NOMO-1 (cell line): ENCODE measurements at regions not wholly inside any gene's neighbourhood (a gene's known extent, or its start where the extent isn't known, plus 50 kb on each side); places are given as distances from the start of the nearest gene placed in this dataset.

Source experiments
- DNase-seq, 2 experiments: peaks; one replicate each; lab custom pipeline; 2025; ENCODE audit not compliant: unreplicated experiment in 2 of 2; lab: John Stamatoyannopoulos, UW

DNA sequence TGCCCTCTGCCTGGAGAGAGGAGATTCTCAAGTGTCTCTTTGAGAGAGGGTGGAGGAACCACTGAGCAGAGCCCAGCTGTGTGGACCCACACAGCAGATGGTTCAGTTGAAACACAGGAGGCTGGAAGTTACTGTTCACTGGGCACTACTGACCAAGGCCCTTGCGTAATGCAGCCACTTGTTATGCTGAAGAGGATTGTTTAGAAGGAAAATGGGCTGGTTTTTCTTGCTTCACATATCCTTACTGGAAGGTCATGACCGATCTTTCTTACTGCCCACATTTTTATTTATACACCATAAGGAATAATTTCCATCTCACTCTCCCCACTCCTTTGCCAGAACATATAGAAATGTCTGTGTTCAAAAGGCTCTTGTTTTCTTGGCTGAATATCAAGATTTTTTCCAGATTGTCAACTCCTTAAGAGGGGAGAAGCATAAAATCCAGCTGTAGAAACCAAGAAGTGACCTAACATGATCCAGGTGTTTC lies 375.1 kb upstream of the DDHD1 start:
- DNase-seq: no peak

DNA sequence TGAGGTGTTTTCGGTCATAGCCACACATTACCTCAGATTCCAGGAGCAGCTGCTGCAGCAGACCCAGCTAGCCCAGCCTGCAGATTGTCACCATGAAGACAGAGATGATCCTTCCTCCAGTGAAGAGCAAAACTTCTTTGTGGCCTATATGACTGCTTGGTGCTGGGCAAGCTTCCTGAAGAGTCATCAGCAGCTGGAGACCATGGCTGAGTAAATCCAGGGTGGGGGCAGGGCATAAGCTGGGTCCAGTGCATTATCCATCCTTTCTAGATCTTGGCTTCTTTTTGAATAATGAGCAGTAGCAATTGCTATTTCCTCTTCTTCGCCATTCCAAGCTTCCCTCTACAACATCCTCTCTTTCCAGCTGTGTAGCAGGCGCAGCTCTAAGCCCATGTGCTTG lies 373.1 kb upstream of the DDHD1 start:
- DNase-seq: no peak

DNA sequence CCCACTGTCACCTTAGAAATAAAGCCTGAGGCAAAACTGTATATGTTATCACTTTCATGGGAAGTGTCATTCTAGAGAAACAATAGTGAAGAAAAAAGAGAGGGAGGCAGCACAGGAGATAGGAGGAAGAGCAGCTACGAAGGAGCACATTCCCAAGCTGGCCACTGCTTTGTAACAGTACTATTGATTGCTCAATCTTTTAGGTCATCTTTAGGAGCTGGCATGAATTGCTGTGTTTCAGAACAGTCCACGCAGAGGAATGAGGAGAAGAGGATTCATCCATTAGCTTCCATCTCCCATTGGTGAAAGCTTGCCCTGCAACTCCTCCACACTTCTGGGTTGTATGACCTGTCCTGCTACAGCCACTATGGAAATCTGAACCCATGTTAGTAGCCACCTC lies 372.5 kb upstream of the DDHD1 start:
- DNase-seq: no peak

DNA sequence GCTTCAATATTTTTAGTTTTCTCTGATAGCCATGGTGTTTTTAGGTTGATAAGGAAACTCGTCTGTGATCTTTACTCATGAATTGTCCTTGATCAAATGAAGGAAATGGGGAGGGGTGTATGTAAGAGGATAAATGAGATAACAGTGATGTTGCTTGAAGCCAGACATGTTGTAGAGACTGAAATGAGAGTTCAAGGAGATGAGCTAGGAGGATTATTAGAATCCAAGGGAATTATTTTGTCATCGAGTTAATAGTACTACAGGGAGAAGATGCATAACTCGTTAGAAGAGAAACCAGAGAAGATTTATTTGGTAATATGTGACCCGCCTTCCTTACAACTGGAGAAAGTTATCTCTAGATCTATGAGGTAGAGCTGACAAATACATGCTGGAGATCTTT lies 371.3 kb upstream of the DDHD1 start:
- no peak for DNase-seq

DNA sequence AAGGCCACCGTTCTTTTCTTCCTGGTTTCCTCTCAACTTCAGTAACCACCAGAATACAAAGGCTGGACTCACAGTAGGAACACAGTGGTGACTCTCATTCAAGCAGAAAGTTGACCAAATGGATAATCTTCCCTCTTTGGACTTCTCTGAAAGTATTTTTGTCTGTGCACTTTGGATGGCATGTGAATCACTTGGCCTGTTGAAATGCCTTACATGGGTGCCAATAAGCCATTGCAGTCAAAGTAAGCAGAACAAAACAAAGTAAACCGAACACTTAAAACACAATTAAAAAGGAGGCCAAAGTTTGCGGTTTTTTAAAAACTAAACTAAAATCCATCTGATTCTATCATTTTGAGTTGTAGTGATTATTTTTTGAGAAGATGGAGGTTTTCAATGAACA lies 370.1 kb upstream of the DDHD1 start:
- DNase-seq: no peak

DNA sequence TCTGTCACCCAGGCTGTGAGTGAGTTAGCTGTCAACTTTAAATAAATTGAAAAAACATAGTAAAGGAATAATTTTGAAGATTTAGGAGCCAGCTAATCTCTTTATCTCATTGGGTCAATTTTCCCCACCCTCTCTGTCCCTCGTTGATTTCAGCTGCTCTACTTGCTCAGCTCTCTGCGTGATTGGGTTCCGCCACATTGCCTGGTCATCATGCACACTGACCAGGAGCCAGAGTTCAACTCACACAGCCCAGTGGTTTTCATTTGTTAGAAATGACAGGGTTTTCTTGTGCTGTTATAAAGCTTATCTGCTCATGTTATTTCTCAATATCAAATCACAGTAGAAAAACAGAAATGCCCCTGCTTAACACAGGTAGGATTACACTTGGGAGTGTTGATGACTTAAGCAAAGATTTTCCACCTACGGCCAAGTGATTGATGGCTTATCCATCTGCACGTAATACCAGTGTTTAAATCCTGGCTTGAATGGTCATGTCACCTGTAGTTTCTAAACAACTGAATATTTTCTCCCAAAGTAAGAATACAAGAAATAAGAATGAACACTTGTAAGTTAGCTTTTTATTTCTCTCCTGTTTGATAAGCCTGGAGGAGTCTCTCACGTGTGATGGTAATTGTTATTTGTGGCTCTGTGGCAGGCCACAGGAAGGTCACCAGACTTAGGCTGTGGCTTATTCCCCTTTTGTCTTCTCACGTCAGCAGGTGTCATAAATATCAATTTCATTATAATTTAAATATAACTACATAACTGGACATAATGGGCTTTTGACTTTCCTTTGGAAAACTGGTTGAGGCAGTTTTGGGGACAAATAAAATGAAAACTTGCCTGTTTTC lies 367.2 kb upstream of the DDHD1 start:
- no peak for DNase-seq

DNA sequence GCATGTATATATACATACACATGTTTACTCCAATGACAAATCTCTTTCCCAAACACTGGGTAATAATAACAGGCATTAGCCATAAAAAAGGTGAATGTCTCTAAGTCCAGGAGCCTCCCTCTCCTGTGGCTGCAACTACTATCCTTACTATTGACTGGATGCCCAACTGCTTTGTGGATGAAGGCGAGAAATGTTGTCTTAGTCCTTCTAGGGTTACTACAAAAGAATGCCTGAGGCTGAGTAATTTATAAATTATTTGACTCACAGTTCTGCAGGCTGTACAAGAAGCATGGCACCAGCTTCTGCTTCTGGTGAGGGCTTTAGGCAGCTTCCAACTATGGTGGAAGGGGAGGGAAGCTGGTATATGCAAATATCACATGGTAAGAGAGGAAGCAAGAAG lies 366.0 kb upstream of the DDHD1 start:
- no peak for DNase-seq

DNA sequence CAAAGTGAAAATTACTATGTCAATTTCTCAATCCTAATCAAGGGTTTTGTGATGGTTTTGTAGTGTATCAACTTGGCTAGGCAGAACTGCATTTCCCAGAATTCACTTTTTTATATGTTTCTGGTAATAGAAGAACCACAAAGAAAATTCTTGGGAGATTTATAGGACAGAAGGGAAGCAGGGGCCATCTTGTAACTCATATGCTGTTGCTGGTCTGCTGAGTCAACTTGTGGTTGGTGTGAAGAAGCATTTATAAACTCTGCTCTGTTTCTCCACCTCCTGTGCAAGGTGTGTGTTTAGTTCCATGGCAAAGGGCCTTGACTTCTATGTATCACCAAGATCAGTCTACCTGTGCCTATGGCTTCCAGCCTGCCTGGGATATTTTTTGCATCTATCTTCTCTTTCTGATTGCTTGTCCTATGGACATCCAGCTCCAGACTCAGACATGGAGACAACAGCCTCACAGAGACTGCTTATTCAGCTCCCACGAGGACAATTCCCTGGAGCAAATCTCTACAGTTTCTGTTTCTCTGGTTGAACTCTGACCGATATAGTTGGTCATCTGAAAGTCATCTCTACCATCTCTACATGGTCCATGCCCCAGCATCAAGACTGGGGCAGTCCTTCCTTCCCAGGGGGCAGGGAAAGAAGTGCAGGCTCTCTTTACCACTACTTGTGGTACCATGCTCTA lies 364.3 kb upstream of the DDHD1 start:
- DNase-seq: no peak

DNA sequence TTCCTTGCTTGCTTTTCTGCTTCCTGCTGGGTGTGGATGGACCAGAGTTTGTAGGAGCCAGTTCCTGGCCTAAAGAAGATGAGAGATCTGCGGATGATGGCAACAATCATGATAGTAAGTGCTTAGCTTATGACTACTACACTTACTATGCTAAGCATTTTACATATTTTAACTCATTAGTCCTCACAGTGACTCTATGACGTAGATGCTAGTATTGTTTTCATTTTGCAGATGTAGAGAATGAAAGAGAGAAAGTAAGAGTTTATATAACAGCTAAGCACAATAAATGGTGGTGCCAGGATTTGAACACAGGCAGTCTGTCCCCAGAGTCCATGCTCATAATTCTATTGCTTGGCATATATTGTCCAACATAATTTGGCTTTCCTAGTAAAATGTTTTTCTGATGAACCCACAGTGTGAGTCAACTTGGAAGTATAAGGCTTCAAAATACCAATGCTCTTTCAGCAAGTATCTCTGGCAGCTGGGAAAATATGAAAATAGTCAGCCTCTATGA lies 363.2 kb upstream of the DDHD1 start:
- no peak for DNase-seq

DNA sequence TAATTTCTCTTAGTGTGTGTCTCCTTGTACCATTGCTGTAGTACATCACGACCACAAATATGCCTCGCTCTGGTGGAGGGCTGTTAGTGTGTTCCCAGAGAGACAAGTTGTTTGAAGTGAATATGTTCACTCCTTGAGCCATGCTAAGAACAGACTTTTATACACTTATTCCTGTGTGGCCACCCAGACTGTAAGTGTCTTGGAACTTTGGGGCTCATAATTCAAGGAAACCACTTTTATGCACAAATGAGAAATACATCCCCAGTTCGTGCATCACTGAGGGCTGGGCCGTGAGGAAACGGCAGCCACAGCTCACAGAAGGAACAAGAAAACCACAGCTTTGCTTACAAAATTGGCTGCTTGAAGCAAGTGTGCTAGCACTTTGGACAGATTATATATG lies 362.2 kb upstream of the DDHD1 start:
- DNase-seq: no peak

DNA sequence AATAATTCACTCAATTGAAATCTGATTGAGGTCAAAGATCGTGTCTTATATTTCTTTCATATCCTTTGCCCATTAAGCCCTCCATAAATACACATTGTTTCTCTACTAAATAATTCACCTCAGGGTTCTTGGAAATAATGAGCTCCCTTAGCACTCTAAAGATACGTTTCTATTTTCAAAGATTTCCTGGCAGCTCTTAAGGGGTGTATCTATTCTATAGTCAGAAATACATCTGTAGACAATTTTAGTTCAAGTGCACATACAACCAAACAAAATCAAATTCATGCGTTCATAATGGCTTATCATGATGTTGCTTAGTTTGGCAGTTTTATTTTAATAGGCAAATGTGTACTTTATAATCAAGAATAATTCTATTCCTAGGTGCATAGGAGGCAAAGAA lies 361.1 kb upstream of the DDHD1 start:
- no peak for DNase-seq

DNA sequence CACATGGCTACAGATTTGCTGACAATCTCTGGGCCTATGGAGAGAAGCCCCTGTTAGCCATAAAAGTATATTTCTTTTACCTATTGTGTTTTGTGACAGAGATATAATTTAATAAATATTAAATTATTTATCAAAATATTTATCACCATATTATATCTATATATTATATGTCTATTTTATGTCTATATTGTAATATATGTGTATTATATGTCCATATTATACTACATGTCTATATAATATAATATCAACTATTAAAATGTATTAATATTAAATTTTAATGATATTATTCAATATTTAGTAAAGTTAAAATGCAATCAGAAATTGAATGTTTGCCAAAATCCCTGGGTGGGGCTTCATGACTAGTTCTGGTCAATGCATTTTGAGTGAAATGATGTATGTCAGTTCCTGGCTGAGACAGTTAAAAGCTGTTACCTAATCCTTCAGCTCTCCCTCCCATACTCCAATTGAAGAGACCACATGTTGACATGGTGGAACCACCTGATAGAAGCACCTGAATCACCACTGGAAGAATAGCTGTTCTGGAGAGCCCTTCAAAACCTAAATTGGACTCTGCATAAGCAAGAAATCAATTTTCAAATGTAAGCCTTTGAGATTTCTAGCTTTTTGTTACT lies 357.3 kb upstream of the DDHD1 start:
- DNase-seq: no peak

DNA sequence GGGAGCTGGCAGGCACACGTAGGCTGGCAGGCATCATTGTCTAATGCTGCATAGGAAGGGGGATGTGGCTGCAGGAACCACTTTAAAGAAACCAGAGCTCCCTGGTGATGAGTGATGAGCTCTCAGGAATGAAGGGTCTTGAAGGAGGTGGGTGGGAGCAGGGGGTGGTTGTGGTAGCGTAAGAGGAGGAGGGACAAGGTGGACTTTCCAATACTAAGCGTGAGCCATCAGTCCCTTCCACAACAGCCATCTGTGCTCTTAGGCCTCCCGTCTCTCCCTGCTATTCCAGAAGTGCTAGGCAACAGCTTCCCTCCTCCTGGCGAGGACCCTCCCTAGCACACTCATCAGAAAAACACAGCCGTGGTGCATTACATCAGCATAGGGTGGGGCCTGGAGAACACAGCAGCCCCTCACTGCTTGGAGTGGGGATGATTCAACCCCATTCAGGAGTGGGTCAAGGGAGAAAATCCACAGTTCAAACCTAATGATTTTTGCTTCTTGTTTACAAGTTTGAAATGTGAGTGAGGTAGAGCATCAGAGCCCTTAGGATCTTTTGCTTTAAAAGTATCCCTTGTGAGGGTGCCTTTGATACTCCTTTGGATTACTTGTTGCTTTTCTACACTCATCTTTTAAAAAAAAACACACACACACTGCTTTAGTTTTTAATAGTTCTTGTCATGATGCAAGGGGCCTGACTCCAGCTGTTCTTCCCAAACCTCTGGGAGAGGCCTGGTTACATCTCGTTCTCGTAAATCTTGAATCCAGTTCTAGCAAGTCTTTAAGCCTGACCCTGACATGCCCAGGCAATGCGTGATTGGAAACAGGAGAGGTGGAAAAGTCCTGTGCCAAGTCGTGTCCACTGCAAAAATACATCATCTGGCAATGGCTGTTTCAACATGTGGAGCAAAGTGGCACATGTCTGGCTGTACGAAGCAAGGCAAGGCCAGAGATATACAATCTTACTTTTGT lies 356.4 kb upstream of the DDHD1 start:
- no peak for DNase-seq

DNA sequence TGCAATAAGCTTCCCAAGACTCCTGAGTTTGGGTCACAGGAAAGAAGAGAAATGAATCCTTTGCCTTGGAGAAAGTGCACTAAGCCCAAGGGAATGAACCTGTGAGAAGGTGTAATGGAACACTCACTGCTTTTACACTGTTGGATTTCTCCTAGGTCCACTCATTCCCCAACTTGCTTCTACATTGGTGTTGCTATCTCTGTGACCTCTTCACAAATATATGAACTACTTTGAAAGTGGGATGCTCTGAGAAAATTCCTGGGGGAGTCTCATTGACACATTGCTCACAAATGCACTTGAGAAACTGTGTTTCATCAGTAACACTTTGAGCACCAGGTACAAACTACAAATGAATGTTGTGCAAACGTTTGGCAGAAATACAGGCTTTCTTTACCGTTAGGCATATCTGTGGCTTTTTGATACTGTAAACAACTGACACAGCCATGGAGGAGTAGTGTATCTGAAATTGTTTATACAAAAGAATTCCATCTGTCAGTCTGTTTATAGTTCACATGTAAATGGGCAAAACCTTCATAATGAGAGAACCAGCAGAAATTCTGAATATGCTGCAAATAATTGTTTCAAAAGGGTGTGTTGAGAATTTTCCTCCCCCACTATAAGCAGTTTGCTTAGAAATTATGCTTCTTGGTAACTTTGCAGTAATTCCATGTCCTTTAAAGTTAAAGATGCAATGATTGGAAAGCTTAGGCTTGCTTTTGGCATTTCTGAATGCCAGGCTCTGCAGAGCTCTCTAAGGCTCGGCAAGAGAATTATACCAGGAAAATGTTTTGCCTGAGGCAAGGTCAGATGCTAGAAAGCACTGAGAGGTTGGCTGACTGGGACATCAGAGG lies 348.5 kb upstream of the DDHD1 start:
- DNase-seq: no peak

DNA sequence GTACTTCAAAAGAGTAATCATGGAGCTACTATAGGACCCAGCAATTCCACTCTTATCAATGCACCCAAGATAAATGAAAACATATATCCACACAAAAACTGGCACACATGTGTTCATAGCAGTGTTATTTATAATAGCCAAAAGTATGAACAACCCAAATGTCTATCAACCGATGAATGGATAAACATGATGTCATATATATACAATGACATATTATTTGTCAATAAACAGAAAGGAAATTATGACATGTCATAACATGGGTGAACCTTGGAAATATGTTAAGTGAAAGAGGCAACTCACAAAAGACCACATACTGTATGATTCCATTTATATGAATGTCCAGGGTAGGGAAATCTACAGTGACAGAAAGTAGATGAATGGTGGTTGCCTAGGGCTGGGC lies 347.1 kb upstream of the DDHD1 start:
- no peak for DNase-seq

DNA sequence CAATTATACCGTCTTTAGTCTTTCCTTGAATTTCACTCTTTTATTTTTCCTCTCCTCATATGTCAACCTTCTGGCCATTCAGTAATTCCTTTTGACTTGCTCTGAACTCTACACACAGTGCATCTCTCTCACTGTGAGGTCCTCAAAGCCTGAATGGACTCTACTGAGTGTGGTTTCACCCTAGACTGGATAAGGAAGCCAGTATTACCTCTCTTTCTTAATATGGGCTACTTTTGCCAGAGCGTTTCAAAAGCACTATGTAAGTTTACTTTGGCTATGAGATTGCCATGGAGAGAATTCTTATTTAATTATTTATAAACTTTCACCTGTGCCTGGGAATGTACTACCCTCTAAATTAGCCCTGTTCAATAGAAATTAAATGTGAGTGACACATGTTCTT lies 343.5 kb upstream of the DDHD1 start:
- DNase-seq: no peak

DNA sequence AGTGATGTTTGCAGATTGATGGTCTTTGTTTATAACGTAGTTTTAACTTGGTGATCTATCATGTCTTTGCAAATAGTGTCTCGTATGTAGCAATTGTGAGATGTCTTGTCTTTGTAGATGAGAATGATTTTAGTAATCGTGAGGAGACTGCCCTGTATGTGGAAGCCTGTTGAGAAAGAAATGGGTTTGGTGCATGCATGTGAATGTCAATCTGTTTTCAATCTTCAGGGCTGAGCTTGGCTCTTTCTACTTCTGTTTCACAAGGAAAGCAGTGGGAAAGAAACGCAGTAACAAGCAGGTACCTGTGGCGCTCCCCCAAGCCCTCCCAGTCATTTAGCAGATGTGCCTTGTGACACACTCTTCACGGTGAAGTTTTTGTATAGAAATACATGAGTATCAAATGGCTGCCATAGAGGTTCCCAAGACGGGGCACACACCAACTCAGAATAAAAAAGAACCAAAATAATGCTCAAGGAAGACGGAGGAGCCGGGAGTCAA lies 342.8 kb upstream of the DDHD1 start:
- no peak for DNase-seq

DNA sequence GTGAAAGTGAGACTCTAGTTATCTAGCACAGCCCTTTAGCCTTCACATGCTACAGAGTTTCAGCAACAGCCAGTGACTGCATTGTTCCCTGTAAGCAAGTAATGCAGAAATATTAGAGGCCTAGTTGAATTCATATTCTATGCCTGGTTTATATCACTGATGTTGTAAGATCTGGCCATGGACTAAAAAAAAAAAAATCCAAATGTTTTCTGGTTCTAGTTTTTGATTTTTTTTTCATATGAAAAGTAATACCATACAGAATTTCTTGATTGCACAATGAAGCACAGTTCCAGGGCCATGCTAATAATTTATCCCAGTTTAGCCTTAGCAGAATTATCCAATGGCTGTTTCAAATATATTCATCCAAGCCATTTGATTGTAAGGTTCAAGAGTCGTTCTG lies 341.5 kb upstream of the DDHD1 start:
- DNase-seq: no peak

DNA sequence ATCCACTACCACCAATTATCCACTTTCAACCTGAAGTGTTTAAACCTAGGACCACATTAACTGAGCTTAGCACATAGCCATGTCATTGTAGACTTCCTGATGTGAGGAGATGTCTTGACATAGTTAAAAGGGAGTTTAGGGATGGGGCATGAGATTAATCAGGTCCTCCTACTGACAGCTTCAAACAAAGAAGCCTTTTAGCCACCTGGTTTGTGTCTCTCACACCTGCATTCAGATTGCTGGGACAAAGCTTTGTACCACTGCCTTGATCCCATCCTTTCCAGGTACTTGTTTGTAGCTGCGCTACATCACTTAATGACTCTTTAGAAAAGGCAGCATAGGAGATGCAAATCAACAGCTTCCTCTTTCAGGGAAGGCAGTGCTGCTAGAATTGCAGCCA lies 340.7 kb upstream of the DDHD1 start:
- no peak for DNase-seq
